ENCODE measurements at regions not wholly inside any gene's neighbourhood (a gene's known extent, or its start where the extent isn't known, plus 50 kb on each side); places are given as distances from the start of the nearest gene placed in this dataset.

- Histone ChIP-seq H3K9me3 (ENCODE audit: low read length) (no peaks in the 10 kb centered on the region), H3K4me1 (ENCODE audit: low read length) (no peaks in the 10 kb centered on the region), H3K4me3 (ENCODE audit: low read length) (no peak overlapping the region), H3K79me2 (ENCODE audit: low read length) (no peaks in the 10 kb centered on the region), H3K9me2 (replicated peaks; ENCODE audit: insufficient read depth, low read length) (0 out of 2 replicates have a peak, but pooled peaks cover 3% of the 10 kb centered on the region), H3K9ac (ENCODE audit: low read length) (no peak overlapping the region), H2AFZ (ENCODE audit: low read length) (no peak overlapping the region), H3K27ac (ENCODE audit: low read length) (no peak overlapping the region), H4K20me1 (ENCODE audit: insufficient read depth, low read depth, low read length) (no peaks in the 10 kb centered on the region), H3K27me3 (ENCODE audit: low read length) (no peaks in the 10 kb centered on the region), H3K4me2 (ENCODE audit: low read depth, low read length, poor library complexity, severe bottlenecking) (no peak overlapping the region), H3K36me3 (ENCODE audit: insufficient read depth, low read length) (no peaks in the 10 kb centered on the region)
- no peak for DNase-seq
These were observed 194.7 kb upstream of the FBXO33 start for GRCh38 chr14:39626589-39627576.

- H2AFZ ChIP-seq (ENCODE audit: low read length), result no peak overlapping the region
- DNase-seq, result no peak
- H3K9me2 ChIP-seq (replicated peaks; ENCODE audit: insufficient read depth, low read length), result 0 out of 2 replicates have a peak, but pooled peaks cover 3% of the 10 kb centered on the region
- no peaks in the 10 kb centered on the region for H3K79me2 ChIP-seq (ENCODE audit: low read length)
- H3K27me3 ChIP-seq (ENCODE audit: low read length), result no peaks in the 10 kb centered on the region
- no peaks in the 10 kb centered on the region for H3K4me1 ChIP-seq (ENCODE audit: low read length)
- H3K27ac ChIP-seq (ENCODE audit: low read length), result no peak overlapping the region
- no peaks in the 10 kb centered on the region for H3K36me3 ChIP-seq (ENCODE audit: insufficient read depth, low read length)
- H3K9ac ChIP-seq (ENCODE audit: low read length), result no peak overlapping the region
- H3K9me3 ChIP-seq (ENCODE audit: low read length), result no peaks in the 10 kb centered on the region
- no peak overlapping the region for H3K4me2 ChIP-seq (ENCODE audit: low read depth, low read length, poor library complexity, severe bottlenecking)
- no peaks in the 10 kb centered on the region for H4K20me1 ChIP-seq (ENCODE audit: insufficient read depth, low read depth, low read length)
- H3K4me3 ChIP-seq (ENCODE audit: low read length), result no peak overlapping the region
These were observed 189.4 kb upstream of the FBXO33 start for GRCh38 chr14:39621678-39622077.

- H3K36me3 ChIP-seq (ENCODE audit: insufficient read depth, low read length), result no peaks in the 10 kb centered on the region
- H3K4me3 ChIP-seq (ENCODE audit: low read length), result no peak overlapping the region
- no peak overlapping the region for H3K4me2 ChIP-seq (ENCODE audit: low read depth, low read length, poor library complexity, severe bottlenecking)
- H3K27me3 ChIP-seq (ENCODE audit: low read length), result no peaks in the 10 kb centered on the region
- H3K9ac ChIP-seq (ENCODE audit: low read length), result no peak overlapping the region
- H3K4me1 ChIP-seq (ENCODE audit: low read length), result no peaks in the 10 kb centered on the region
- no peaks in the 10 kb centered on the region for H3K79me2 ChIP-seq (ENCODE audit: low read length)
- H2AFZ ChIP-seq (ENCODE audit: low read length), result no peak overlapping the region
- no peaks in the 10 kb centered on the region for H4K20me1 ChIP-seq (ENCODE audit: insufficient read depth, low read depth, low read length)
- 0 out of 2 replicates have a peak, but pooled peaks cover 3% of the 10 kb centered on the region for H3K9me2 ChIP-seq (replicated peaks; ENCODE audit: insufficient read depth, low read length)
- H3K9me3 ChIP-seq (ENCODE audit: low read length), result no peaks in the 10 kb centered on the region
- no peak for DNase-seq
- H3K27ac ChIP-seq (ENCODE audit: low read length), result no peak overlapping the region
These were observed 189.0 kb upstream of the FBXO33 start for GRCh38 chr14:39621223-39621622.

DNA sequence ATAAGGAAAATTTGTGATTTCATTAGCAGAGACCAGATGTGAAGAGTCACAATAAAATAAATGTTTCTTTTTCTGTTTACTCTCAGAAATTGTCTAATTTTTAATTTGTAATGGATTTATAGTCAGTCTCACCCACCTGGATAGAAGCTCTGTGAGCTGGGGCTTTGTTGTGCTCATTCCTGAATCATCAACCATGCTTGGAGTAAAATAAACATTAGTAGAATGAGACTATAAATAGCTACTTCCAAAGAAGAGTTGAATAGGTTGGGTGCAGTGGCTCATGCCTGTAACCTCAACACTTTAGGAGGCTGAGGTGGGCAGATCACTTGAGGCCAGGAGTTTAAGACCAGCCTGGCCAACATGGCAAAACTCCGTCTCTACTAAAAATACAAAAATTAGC lies 185.3 kb upstream of the FBXO33 start:
- Histone ChIP-seq H3K9me2 (replicated peaks; ENCODE audit: insufficient read depth, low read length) (0 out of 2 replicates have a peak, but pooled peaks cover 3% of the 10 kb centered on the region), H3K4me1 (ENCODE audit: low read length) (no peaks in the 10 kb centered on the region), H2AFZ (ENCODE audit: low read length) (no peak overlapping the region), H3K27me3 (ENCODE audit: low read length) (no peaks in the 10 kb centered on the region), H3K4me2 (ENCODE audit: low read depth, low read length, poor library complexity, severe bottlenecking) (no peak overlapping the region), H4K20me1 (ENCODE audit: insufficient read depth, low read depth, low read length) (no peaks in the 10 kb centered on the region), H3K79me2 (ENCODE audit: low read length) (no peaks in the 10 kb centered on the region), H3K9me3 (ENCODE audit: low read length) (no peaks in the 10 kb centered on the region), H3K9ac (ENCODE audit: low read length) (no peak overlapping the region), H3K4me3 (ENCODE audit: low read length) (no peak overlapping the region), H3K36me3 (ENCODE audit: insufficient read depth, low read length) (no peaks in the 10 kb centered on the region), H3K27ac (ENCODE audit: low read length) (no peak overlapping the region)
- no peak for DNase-seq

DNA sequence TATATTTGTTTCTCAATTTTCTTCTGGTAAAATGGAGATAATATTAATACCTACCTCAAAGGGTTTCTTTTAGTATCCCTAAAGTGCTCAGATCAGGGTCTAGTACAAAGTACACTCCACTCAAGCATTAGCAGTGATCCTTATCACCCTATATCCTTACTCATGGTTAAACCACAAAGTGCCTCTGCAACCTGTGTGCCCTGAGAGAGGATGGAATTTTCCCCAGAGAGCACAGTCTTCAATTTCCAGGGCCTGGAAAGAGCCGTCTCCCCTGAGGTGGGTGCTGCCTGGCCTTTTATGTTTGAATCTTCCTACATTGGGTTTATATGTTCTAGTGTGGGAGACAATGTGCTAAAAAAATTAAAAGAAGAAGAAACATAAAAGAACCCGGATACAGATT lies 183.1 kb upstream of the FBXO33 start:
- no peak overlapping the region for H3K9ac ChIP-seq (ENCODE audit: low read length)
- H3K4me1 ChIP-seq (ENCODE audit: low read length), result no peaks in the 10 kb centered on the region
- no peaks in the 10 kb centered on the region for H3K36me3 ChIP-seq (ENCODE audit: insufficient read depth, low read length)
- H3K9me3 ChIP-seq (ENCODE audit: low read length), result no peaks in the 10 kb centered on the region
- no peaks in the 10 kb centered on the region for H4K20me1 ChIP-seq (ENCODE audit: insufficient read depth, low read depth, low read length)
- no peaks in the 10 kb centered on the region for H3K27me3 ChIP-seq (ENCODE audit: low read length)
- no peaks in the 10 kb centered on the region for H3K9me2 ChIP-seq (replicated peaks; ENCODE audit: insufficient read depth, low read length)
- no peak overlapping the region for H2AFZ ChIP-seq (ENCODE audit: low read length)
- no peak overlapping the region for H3K4me3 ChIP-seq (ENCODE audit: low read length)
- no peaks in the 10 kb centered on the region for H3K79me2 ChIP-seq (ENCODE audit: low read length)
- H3K27ac ChIP-seq (ENCODE audit: low read length), result no peak overlapping the region
- no peak overlapping the region for H3K4me2 ChIP-seq (ENCODE audit: low read depth, low read length, poor library complexity, severe bottlenecking)
- DNase-seq, result no peak

DNA sequence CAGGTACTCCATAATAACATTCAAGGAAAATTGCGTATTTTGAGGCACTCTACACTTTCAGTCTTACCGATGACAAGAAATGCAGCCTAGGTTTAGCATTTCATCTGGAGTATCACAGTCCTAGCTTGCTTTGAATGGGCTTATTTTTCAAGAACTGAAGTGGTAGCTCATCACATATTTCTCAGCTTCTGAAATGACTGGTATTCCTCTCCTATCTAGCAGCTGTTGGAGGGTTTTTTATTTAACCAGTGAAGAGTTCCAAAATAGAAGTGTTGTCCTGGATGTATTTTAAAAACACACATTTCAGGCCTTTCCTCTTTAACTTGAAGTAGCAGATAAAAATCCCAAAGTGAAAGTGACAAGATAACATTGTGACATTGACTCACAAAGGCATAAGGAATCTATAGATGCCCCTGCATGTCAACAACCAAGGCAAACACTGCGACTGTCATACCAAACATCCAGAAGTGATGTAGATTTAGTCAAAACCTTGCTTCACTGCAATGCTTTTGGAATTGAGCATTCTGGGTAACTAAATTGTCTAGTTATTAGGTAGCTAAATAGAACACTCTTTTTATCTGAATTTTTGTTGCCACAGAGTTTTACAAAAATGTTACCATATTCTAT lies 182.2 kb upstream of the FBXO33 start:
- no peaks in the 10 kb centered on the region for H3K4me1 ChIP-seq (ENCODE audit: low read length)
- no peak for DNase-seq
- no peaks in the 10 kb centered on the region for H3K9me3 ChIP-seq (ENCODE audit: low read length)
- no peaks in the 10 kb centered on the region for H3K36me3 ChIP-seq (ENCODE audit: insufficient read depth, low read length)
- no peak overlapping the region for H3K9ac ChIP-seq (ENCODE audit: low read length)
- H4K20me1 ChIP-seq (ENCODE audit: insufficient read depth, low read depth, low read length), result no peaks in the 10 kb centered on the region
- no peak overlapping the region for H3K4me3 ChIP-seq (ENCODE audit: low read length)
- no peaks in the 10 kb centered on the region for H3K9me2 ChIP-seq (replicated peaks; ENCODE audit: insufficient read depth, low read length)
- H3K27me3 ChIP-seq (ENCODE audit: low read length), result no peaks in the 10 kb centered on the region
- no peaks in the 10 kb centered on the region for H3K79me2 ChIP-seq (ENCODE audit: low read length)
- no peak overlapping the region for H3K4me2 ChIP-seq (ENCODE audit: low read depth, low read length, poor library complexity, severe bottlenecking)
- no peak overlapping the region for H3K27ac ChIP-seq (ENCODE audit: low read length)
- H2AFZ ChIP-seq (ENCODE audit: low read length), result no peak overlapping the region

DNA sequence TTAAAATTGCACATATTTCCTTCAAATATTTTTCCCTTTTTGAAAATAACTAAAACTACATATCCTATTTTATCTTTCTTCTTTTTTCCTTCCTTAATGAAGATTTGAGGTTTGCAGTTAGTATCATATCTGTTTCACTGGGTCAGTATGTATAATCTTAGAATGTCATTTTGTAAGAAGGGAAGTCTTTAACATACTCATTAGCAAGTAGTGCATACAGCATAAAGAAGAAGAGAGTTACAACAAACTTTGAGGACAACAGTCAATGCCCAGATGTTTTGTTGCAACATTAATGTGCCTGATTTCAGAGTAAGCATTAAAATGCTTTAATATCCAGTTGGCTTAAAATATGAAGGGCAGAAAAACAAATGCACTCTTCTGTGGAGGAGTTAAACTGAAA lies 176.9 kb upstream of the FBXO33 start:
- H3K79me2 ChIP-seq (ENCODE audit: low read length), result no peaks in the 10 kb centered on the region
- H3K4me1 ChIP-seq (ENCODE audit: low read length), result no peaks in the 10 kb centered on the region
- no peak overlapping the region for H3K4me2 ChIP-seq (ENCODE audit: low read depth, low read length, poor library complexity, severe bottlenecking)
- H3K27ac ChIP-seq (ENCODE audit: low read length), result no peak overlapping the region
- no peak overlapping the region for H3K4me3 ChIP-seq (ENCODE audit: low read length)
- H3K9ac ChIP-seq (ENCODE audit: low read length), result no peak overlapping the region
- no peaks in the 10 kb centered on the region for H3K9me3 ChIP-seq (ENCODE audit: low read length)
- no peak overlapping the region for H2AFZ ChIP-seq (ENCODE audit: low read length)
- no peaks in the 10 kb centered on the region for H3K9me2 ChIP-seq (replicated peaks; ENCODE audit: insufficient read depth, low read length)
- no peaks in the 10 kb centered on the region for H3K27me3 ChIP-seq (ENCODE audit: low read length)
- DNase-seq, result no peak
- H3K36me3 ChIP-seq (ENCODE audit: insufficient read depth, low read length), result no peaks in the 10 kb centered on the region
- H4K20me1 ChIP-seq (ENCODE audit: insufficient read depth, low read depth, low read length), result no peaks in the 10 kb centered on the region

GRCh38 chr14:39607978-39608377 lies 175.7 kb upstream of the FBXO33 start:
- no peaks in the 10 kb centered on the region for H3K36me3 ChIP-seq (ENCODE audit: insufficient read depth, low read length)
- H3K27ac ChIP-seq (ENCODE audit: low read length), result no peak overlapping the region
- no peaks in the 10 kb centered on the region for H3K79me2 ChIP-seq (ENCODE audit: low read length)
- H2AFZ ChIP-seq (ENCODE audit: low read length), result no peak overlapping the region
- no peaks in the 10 kb centered on the region for H4K20me1 ChIP-seq (ENCODE audit: insufficient read depth, low read depth, low read length)
- H3K9me2 ChIP-seq (replicated peaks; ENCODE audit: insufficient read depth, low read length), result no peaks in the 10 kb centered on the region
- no peaks in the 10 kb centered on the region for H3K9me3 ChIP-seq (ENCODE audit: low read length)
- no peaks in the 10 kb centered on the region for H3K27me3 ChIP-seq (ENCODE audit: low read length)
- H3K9ac ChIP-seq (ENCODE audit: low read length), result no peak overlapping the region
- H3K4me2 ChIP-seq (ENCODE audit: low read depth, low read length, poor library complexity, severe bottlenecking), result no peak overlapping the region
- H3K4me3 ChIP-seq (ENCODE audit: low read length), result no peak overlapping the region
- DNase-seq, result no peak
- H3K4me1 ChIP-seq (ENCODE audit: low read length), result no peaks in the 10 kb centered on the region

Data from Karpas-422 (cell line).